ENCODE measurements at regions not wholly inside any gene's neighbourhood (a gene's known extent, or its start where the extent isn't known, plus 50 kb on each side); places are given as distances from the start of the nearest gene placed in this dataset.
"Not testable (repeated sequence)": the region's sequence is repeated elsewhere in the genome, so short reads cannot be mapped to it uniquely, and the experiment has no call there.

DNA sequence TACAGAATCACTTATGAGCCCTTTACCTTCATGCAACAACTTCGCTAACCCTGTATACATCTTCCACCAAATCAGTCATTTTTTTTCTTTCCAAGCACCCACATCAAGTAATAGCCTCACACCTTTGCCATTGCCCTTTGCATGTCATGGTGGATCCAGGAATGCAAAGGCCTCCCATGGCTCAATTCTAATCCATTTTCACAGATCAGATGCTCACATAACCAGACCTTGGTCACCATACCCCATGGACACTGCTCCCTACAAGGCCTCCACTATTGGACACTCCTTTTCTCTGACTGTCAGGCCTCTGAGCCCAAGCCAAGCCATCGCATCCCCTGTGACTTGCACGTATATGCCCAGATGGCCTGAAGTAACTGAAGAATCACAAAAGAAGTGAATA lies 179.5 kb downstream of the RASEF start:
- no peaks in the 10 kb centered on the region for H3K9me2 ChIP-seq (replicated peaks; ENCODE audit: low read depth, low read length)
- no peak overlapping the region for H2AFZ ChIP-seq (ENCODE audit: low read length)
- TF ChIP-seq CTCF (conservative IDR thresholded peaks at IDR 0.05; ENCODE audit: low read length) (no peak), EZH2phosphoT487 (IDR thresholded peaks at IDR 0.05; ENCODE audit: borderline replicate concordance) (no peak)
- H3K4me1 ChIP-seq (ENCODE audit: insufficient read depth, low read length, poor library complexity, severe bottlenecking) = no peaks in the 10 kb centered on the region
- no peak overlapping the region for H3K9ac ChIP-seq (ENCODE audit: low read depth, low read length, poor library complexity, severe bottlenecking)
- no peaks in the 10 kb centered on the region for H3K27me3 ChIP-seq (ENCODE audit: insufficient read depth, low read length, poor library complexity, severe bottlenecking)
- no peaks in the 10 kb centered on the region for H3F3A ChIP-seq (ENCODE audit: low read depth)
- H3K4me2 ChIP-seq (ENCODE audit: low read depth, low read length, poor library complexity, severe bottlenecking) = no peak overlapping the region
- no peaks in the 10 kb centered on the region for H4K20me1 ChIP-seq (ENCODE audit: insufficient read depth, low read length, poor library complexity, severe bottlenecking)
- H3K4me3 ChIP-seq (ENCODE audit: low read length, poor library complexity, severe bottlenecking) = no peak overlapping the region
- H3K9me3 ChIP-seq (ENCODE audit: insufficient read depth, low read depth, low read length) = no peaks in the 10 kb centered on the region
- H3K79me2 ChIP-seq (ENCODE audit: insufficient read depth, low read length) = no peaks in the 10 kb centered on the region
- H3K36me3 ChIP-seq (ENCODE audit: insufficient read depth, low read length) = no peaks in the 10 kb centered on the region

DNA sequence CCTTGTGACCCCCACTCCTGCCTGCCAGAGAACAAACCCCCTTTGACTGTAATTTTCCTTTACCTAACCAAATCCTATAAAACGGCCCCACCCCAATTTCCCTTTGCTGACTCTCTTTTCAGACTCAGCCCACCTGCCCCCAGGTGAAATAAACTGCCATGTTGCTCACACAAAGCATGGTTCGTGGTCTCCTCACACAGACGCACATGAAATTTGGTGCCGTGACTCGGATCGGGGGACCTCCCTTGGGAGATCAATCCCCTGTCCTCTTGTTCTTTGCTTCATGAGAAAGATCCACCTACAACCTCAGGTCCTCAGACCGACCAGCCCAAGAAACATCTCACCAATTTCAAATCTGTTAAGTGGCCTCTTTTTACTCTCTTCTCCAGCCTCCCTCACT lies 179.0 kb downstream of the RASEF start:
- not testable (repeated sequence) for H3K4me2 ChIP-seq (ENCODE audit: low read depth, low read length, poor library complexity, severe bottlenecking); H3K36me3 ChIP-seq (ENCODE audit: insufficient read depth, low read length); H3K9ac ChIP-seq (ENCODE audit: low read depth, low read length, poor library complexity, severe bottlenecking); H3F3A ChIP-seq (ENCODE audit: low read depth); H4K20me1 ChIP-seq (ENCODE audit: insufficient read depth, low read length, poor library complexity, severe bottlenecking); H3K9me2 ChIP-seq (replicated peaks; ENCODE audit: low read depth, low read length); H3K9me3 ChIP-seq (ENCODE audit: insufficient read depth, low read depth, low read length); H3K27me3 ChIP-seq (ENCODE audit: insufficient read depth, low read length, poor library complexity, severe bottlenecking); H2AFZ ChIP-seq (ENCODE audit: low read length); H3K4me1 ChIP-seq (ENCODE audit: insufficient read depth, low read length, poor library complexity, severe bottlenecking); H3K4me3 ChIP-seq (ENCODE audit: low read length, poor library complexity, severe bottlenecking); H3K79me2 ChIP-seq (ENCODE audit: insufficient read depth, low read length)

DNA sequence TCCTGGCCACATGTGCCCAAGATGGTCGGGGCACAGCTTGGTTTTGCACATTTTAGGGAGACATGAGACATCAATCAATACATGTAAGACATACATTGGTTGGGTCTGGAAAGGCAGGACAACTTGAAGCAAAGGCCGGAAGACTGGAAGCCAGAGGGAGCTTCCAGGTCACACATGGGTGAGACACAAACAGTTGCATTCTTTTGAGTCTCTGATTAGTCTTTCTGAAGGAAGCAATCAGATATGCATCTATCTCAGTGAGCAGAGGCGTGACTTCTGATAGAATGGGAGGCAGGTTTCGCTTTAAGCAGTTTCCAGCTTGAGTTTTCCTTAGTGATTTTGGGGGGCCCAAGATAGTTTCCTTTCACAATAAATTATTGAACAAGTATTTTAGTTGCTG lies 172.5 kb downstream of the RASEF start:
- peak overlapping the region; percentile 10 for H3K4me3 ChIP-seq (ENCODE audit: low read length, poor library complexity, severe bottlenecking)
- H2AFZ ChIP-seq (ENCODE audit: low read length) = peak overlapping the region; percentile 58; the same call in 1 of the 2 replicates
- H3K9me2 ChIP-seq (replicated peaks; ENCODE audit: low read depth, low read length) = no peaks in the 10 kb centered on the region
- H3K36me3 ChIP-seq (ENCODE audit: insufficient read depth, low read length) = no peaks in the 10 kb centered on the region
- H3K9ac ChIP-seq (ENCODE audit: low read depth, low read length, poor library complexity, severe bottlenecking) = no peak overlapping the region
- no peaks in the 10 kb centered on the region for H3K27me3 ChIP-seq (ENCODE audit: insufficient read depth, low read length, poor library complexity, severe bottlenecking)
- no peaks in the 10 kb centered on the region for H3F3A ChIP-seq (ENCODE audit: low read depth)
- H3K9me3 ChIP-seq (ENCODE audit: insufficient read depth, low read depth, low read length) = no peaks in the 10 kb centered on the region
- TF ChIP-seq EZH2phosphoT487 (IDR thresholded peaks at IDR 0.05; ENCODE audit: borderline replicate concordance) = no peak
- TF ChIP-seq CTCF (conservative IDR thresholded peaks at IDR 0.05; ENCODE audit: low read length) = no peak
- peaks cover 18% of the 10 kb centered on the region for H3K4me1 ChIP-seq (ENCODE audit: insufficient read depth, low read length, poor library complexity, severe bottlenecking)
- H3K4me2 ChIP-seq (ENCODE audit: low read depth, low read length, poor library complexity, severe bottlenecking) = peak overlapping the region; percentile 42
- H3K79me2 ChIP-seq (ENCODE audit: insufficient read depth, low read length) = no peaks in the 10 kb centered on the region
- no peaks in the 10 kb centered on the region for H4K20me1 ChIP-seq (ENCODE audit: insufficient read depth, low read length, poor library complexity, severe bottlenecking)

DNA sequence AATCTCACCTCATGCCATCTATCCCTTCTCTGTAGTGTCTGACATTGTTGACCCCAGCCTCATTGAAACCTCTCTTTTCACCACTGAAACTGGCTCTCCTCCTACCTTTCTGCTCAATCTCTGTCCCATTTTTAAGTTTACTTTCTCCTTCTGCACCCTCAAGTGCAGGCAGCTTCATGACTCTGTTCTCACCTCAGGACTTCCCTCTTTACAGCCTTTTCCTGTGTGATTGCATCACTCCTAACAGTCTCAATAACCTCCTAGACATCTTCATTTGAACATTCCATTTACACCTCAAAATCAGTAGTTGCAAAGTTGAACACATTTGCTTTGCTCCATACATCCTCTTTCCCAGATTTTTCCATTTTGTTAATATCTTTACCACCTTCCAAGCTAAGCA lies 172.1 kb downstream of the RASEF start:
- H3F3A ChIP-seq (ENCODE audit: low read depth) = no peaks in the 10 kb centered on the region
- no peaks in the 10 kb centered on the region for H4K20me1 ChIP-seq (ENCODE audit: insufficient read depth, low read length, poor library complexity, severe bottlenecking)
- peaks cover 18% of the 10 kb centered on the region for H3K4me1 ChIP-seq (ENCODE audit: insufficient read depth, low read length, poor library complexity, severe bottlenecking)
- H2AFZ ChIP-seq (ENCODE audit: low read length) = peak overlapping the region; percentile 58
- peak overlapping the region; percentile 42 for H3K4me2 ChIP-seq (ENCODE audit: low read depth, low read length, poor library complexity, severe bottlenecking)
- no peaks in the 10 kb centered on the region for H3K27me3 ChIP-seq (ENCODE audit: insufficient read depth, low read length, poor library complexity, severe bottlenecking)
- H3K9me3 ChIP-seq (ENCODE audit: insufficient read depth, low read depth, low read length) = no peaks in the 10 kb centered on the region
- TF ChIP-seq EZH2phosphoT487 (IDR thresholded peaks at IDR 0.05; ENCODE audit: borderline replicate concordance) = no peak
- no peak for TF ChIP-seq CTCF (conservative IDR thresholded peaks at IDR 0.05; ENCODE audit: low read length)
- no peaks in the 10 kb centered on the region for H3K79me2 ChIP-seq (ENCODE audit: insufficient read depth, low read length)
- H3K36me3 ChIP-seq (ENCODE audit: insufficient read depth, low read length) = no peaks in the 10 kb centered on the region
- no peak overlapping the region for H3K9ac ChIP-seq (ENCODE audit: low read depth, low read length, poor library complexity, severe bottlenecking)
- no peaks in the 10 kb centered on the region for H3K9me2 ChIP-seq (replicated peaks; ENCODE audit: low read depth, low read length)
- peak overlapping the region; percentile 10 for H3K4me3 ChIP-seq (ENCODE audit: low read length, poor library complexity, severe bottlenecking)

Measured in Loucy (cell line).